ENCODE measurements at regions not wholly inside any gene's neighbourhood (a gene's known extent, or its start where the extent isn't known, plus 50 kb on each side); places are given as distances from the start of the nearest gene placed in this dataset.

- TF ChIP-seq RAD21 (IDR thresholded peaks at IDR 0.05 in 1 of 2, conservative IDR thresholded peaks at IDR 0.05 in 1 of 2; ENCODE audit: low read depth in 2 of 2, low read length in 2 of 2) (no peak), RBBP5 (IDR thresholded peaks at IDR 0.05; ENCODE audit: borderline replicate concordance, low read depth, low read length) (no peak), BCL11A (IDR thresholded peaks at IDR 0.05; ENCODE audit: low read depth in 2 of 2, low read length in 2 of 2) (no peak), RNF2 (IDR thresholded peaks at IDR 0.05; ENCODE audit: borderline replicate concordance, low read depth, low read length, missing control alignments, poor library complexity, severe bottlenecking) (no peak), NANOG (IDR thresholded peaks at IDR 0.05; ENCODE audit: insufficient read depth, low read depth, low read length, poor library complexity, severe bottlenecking) (no peak), BACH1 (IDR thresholded peaks at IDR 0.05; ENCODE audit: low read length) (no peak), POLR2A (IDR thresholded peaks at IDR 0.05; ENCODE audit: control extremely low read depth in 1 of 2, low read depth in 2 of 2, low read length in 2 of 2) (no peak), SIN3A (conservative IDR thresholded peaks at IDR 0.05 in 1 of 2, IDR thresholded peaks at IDR 0.05 in 1 of 2; ENCODE audit: low read depth in 1 of 2, low read length in 2 of 2) (no peak), POU5F1 (IDR thresholded peaks at IDR 0.05; ENCODE audit: low read depth, low read length) (no peak)
Measured at GRCh38 chr11:134481933-134482527, 70.0 kb upstream of the B3GAT1 start (continued).
